ENCODE measurements at regions not wholly inside any gene's neighbourhood (a gene's known extent, or its start where the extent isn't known, plus 50 kb on each side); places are given as distances from the start of the nearest gene placed in this dataset.

- Histone ChIP-seq H3K27me3 (ENCODE audit: control insufficient read depth in 1 of 2, insufficient read depth in 2 of 2, low read length in 2 of 2) (peaks cover 0 to 19% of the 10 kb centered on the region in 2 donors), H3K4me1 (ENCODE audit: control insufficient read depth, insufficient read depth, low read length) (no peaks in the 10 kb centered on the region), H3K9ac (ENCODE audit: low read length in 2 of 2) (no peak overlapping the region)
These were observed 508.8 kb downstream of the MN1 start for GRCh38 chr22:27292542-27293299.

GRCh38 chr22:27293721-27294445 is 507.7 kb downstream of the MN1 start:
- Histone ChIP-seq H3K4me1 (ENCODE audit: control insufficient read depth, insufficient read depth, low read length) (no peaks in the 10 kb centered on the region), H3K36me3 (ENCODE audit: control insufficient read depth in 2 of 2, insufficient read depth in 2 of 2, low read length in 2 of 2) (no peaks in the 10 kb centered on the region), H3K9me3 (ENCODE audit: control insufficient read depth in 2 of 2, low read length in 2 of 2) (no peaks in the 10 kb centered on the region), H3K4me3 (ENCODE audit: low read length in 2 of 2) (no peak overlapping the region), H3K9ac (ENCODE audit: low read length in 2 of 2) (no peak overlapping the region), H3K27me3 (ENCODE audit: control insufficient read depth in 1 of 2, insufficient read depth in 2 of 2, low read length in 2 of 2) (peaks cover 0 to 19% of the 10 kb centered on the region in 2 donors), H3K27ac (ENCODE audit: low read length) (no peak overlapping the region)

More at GRCh38 chr22:27292542-27293299, 508.8 kb downstream of the MN1 start:
- Histone ChIP-seq H3K4me3 (ENCODE audit: low read length in 2 of 2) (no peak overlapping the region), H3K36me3 (ENCODE audit: control insufficient read depth in 2 of 2, insufficient read depth in 2 of 2, low read length in 2 of 2) (no peaks in the 10 kb centered on the region), H3K9me3 (ENCODE audit: control insufficient read depth in 2 of 2, low read length in 2 of 2) (no peaks in the 10 kb centered on the region), H3K27ac (ENCODE audit: low read length) (no peak overlapping the region)

- Histone ChIP-seq H3K4me1 (ENCODE audit: control insufficient read depth, insufficient read depth, low read length) (peaks cover 6% of the 10 kb centered on the region), H3K36me3 (ENCODE audit: control insufficient read depth in 2 of 2, insufficient read depth in 2 of 2, low read length in 2 of 2) (no peaks in the 10 kb centered on the region), H3K9ac (ENCODE audit: low read length in 2 of 2) (no peak overlapping the region), H3K27me3 (ENCODE audit: control insufficient read depth in 1 of 2, insufficient read depth in 2 of 2, low read length in 2 of 2) (peaks cover 0 to 17% of the 10 kb centered on the region in 2 donors), H3K4me3 (ENCODE audit: low read length in 2 of 2) (no peak overlapping the region), H3K27ac (ENCODE audit: low read length) (no peak overlapping the region), H3K9me3 (ENCODE audit: control insufficient read depth in 2 of 2, low read length in 2 of 2) (no peaks in the 10 kb centered on the region)
These were observed 506.5 kb downstream of the MN1 start for GRCh38 chr22:27295040-27295439.

- H3K27ac ChIP-seq (ENCODE audit: low read length): no peak overlapping the region
- no peaks in the 10 kb centered on the region for H3K36me3 ChIP-seq (ENCODE audit: control insufficient read depth in 2 of 2, insufficient read depth in 2 of 2, low read length in 2 of 2)
- no peak overlapping the region for H3K4me3 ChIP-seq (ENCODE audit: low read length in 2 of 2)
- no peaks in the 10 kb centered on the region for H3K9me3 ChIP-seq (ENCODE audit: control insufficient read depth in 2 of 2, low read length in 2 of 2)
- peaks cover 0 to 17% of the 10 kb centered on the region in 2 donors for H3K27me3 ChIP-seq (ENCODE audit: control insufficient read depth in 1 of 2, insufficient read depth in 2 of 2, low read length in 2 of 2)
- no peak overlapping the region for H3K9ac ChIP-seq (ENCODE audit: low read length in 2 of 2)
- H3K4me1 ChIP-seq (ENCODE audit: control insufficient read depth, insufficient read depth, low read length): peaks cover 6% of the 10 kb centered on the region
These were observed 506.0 kb downstream of the MN1 start for GRCh38 chr22:27295605-27296004.

- Histone ChIP-seq H3K9ac (ENCODE audit: low read length in 2 of 2) (no peak overlapping the region), H3K4me1 (ENCODE audit: control insufficient read depth, insufficient read depth, low read length) (peaks cover 6% of the 10 kb centered on the region), H3K27ac (ENCODE audit: low read length) (no peak overlapping the region), H3K36me3 (ENCODE audit: control insufficient read depth in 2 of 2, insufficient read depth in 2 of 2, low read length in 2 of 2) (no peaks in the 10 kb centered on the region), H3K27me3 (ENCODE audit: control insufficient read depth in 1 of 2, insufficient read depth in 2 of 2, low read length in 2 of 2) (peaks cover 0 to 17% of the 10 kb centered on the region in 2 donors), H3K4me3 (ENCODE audit: low read length in 2 of 2) (no peak overlapping the region), H3K9me3 (ENCODE audit: control insufficient read depth in 2 of 2, low read length in 2 of 2) (no peaks in the 10 kb centered on the region)
These were observed 505.4 kb downstream of the MN1 start for GRCh38 chr22:27296091-27296675.

- H3K9me3 ChIP-seq (ENCODE audit: control insufficient read depth in 2 of 2, low read length in 2 of 2): no peaks in the 10 kb centered on the region
- H3K36me3 ChIP-seq (ENCODE audit: control insufficient read depth in 2 of 2, insufficient read depth in 2 of 2, low read length in 2 of 2): no peaks in the 10 kb centered on the region
- H3K27me3 ChIP-seq (ENCODE audit: control insufficient read depth in 1 of 2, insufficient read depth in 2 of 2, low read length in 2 of 2): peaks cover 0 to 15% of the 10 kb centered on the region in 2 donors
- no peak overlapping the region for H3K4me3 ChIP-seq (ENCODE audit: low read length in 2 of 2)
- no peak overlapping the region for H3K9ac ChIP-seq (ENCODE audit: low read length in 2 of 2)
- H3K27ac ChIP-seq (ENCODE audit: low read length): no peak overlapping the region
- H3K4me1 ChIP-seq (ENCODE audit: control insufficient read depth, insufficient read depth, low read length): peaks cover 6% of the 10 kb centered on the region
These were observed 504.4 kb downstream of the MN1 start for GRCh38 chr22:27297125-27297524.

- no peaks in the 10 kb centered on the region for H3K36me3 ChIP-seq (ENCODE audit: control insufficient read depth in 2 of 2, insufficient read depth in 2 of 2, low read length in 2 of 2)
- no peaks in the 10 kb centered on the region for H3K9me3 ChIP-seq (ENCODE audit: control insufficient read depth in 2 of 2, low read length in 2 of 2)
- no peak overlapping the region for H3K4me3 ChIP-seq (ENCODE audit: low read length in 2 of 2)
- peaks cover 6% of the 10 kb centered on the region for H3K4me1 ChIP-seq (ENCODE audit: control insufficient read depth, insufficient read depth, low read length)
- H3K9ac ChIP-seq (ENCODE audit: low read length in 2 of 2): no peak overlapping the region
- no peak overlapping the region for H3K27ac ChIP-seq (ENCODE audit: low read length)
- peaks cover 0 to 17% of the 10 kb centered on the region in 2 donors for H3K27me3 ChIP-seq (ENCODE audit: control insufficient read depth in 1 of 2, insufficient read depth in 2 of 2, low read length in 2 of 2)
These were observed 503.2 kb downstream of the MN1 start for GRCh38 chr22:27298332-27298731.

GRCh38 chr22:27298742-27299141 is 502.8 kb downstream of the MN1 start:
- Histone ChIP-seq H3K9me3 (ENCODE audit: control insufficient read depth in 2 of 2, low read length in 2 of 2) (no peaks in the 10 kb centered on the region), H3K27me3 (ENCODE audit: control insufficient read depth in 1 of 2, insufficient read depth in 2 of 2, low read length in 2 of 2) (peaks cover 0 to 17% of the 10 kb centered on the region in 2 donors), H3K36me3 (ENCODE audit: control insufficient read depth in 2 of 2, insufficient read depth in 2 of 2, low read length in 2 of 2) (no peaks in the 10 kb centered on the region), H3K4me3 (ENCODE audit: low read length in 2 of 2) (peak overlapping the region in 1 of 2 donors; percentile 8), H3K9ac (ENCODE audit: low read length in 2 of 2) (no peak overlapping the region), H3K4me1 (ENCODE audit: control insufficient read depth, insufficient read depth, low read length) (peaks cover 6% of the 10 kb centered on the region), H3K27ac (ENCODE audit: low read length) (no peak overlapping the region)

GRCh38 chr22:27299181-27300085 is 502.1 kb downstream of the MN1 start:
- H3K4me3 ChIP-seq (ENCODE audit: low read length in 2 of 2): peak overlapping the region in 1 of 2 donors; percentile 8
- H3K36me3 ChIP-seq (ENCODE audit: control insufficient read depth in 2 of 2, insufficient read depth in 2 of 2, low read length in 2 of 2): no peaks in the 10 kb centered on the region
- peaks cover 0 to 17% of the 10 kb centered on the region in 2 donors for H3K27me3 ChIP-seq (ENCODE audit: control insufficient read depth in 1 of 2, insufficient read depth in 2 of 2, low read length in 2 of 2)
- H3K27ac ChIP-seq (ENCODE audit: low read length): peak overlapping the region; percentile 18
- H3K9ac ChIP-seq (ENCODE audit: low read length in 2 of 2): no peak overlapping the region
- no peaks in the 10 kb centered on the region for H3K9me3 ChIP-seq (ENCODE audit: control insufficient read depth in 2 of 2, low read length in 2 of 2)
- peaks cover 6% of the 10 kb centered on the region for H3K4me1 ChIP-seq (ENCODE audit: control insufficient read depth, insufficient read depth, low read length)

All from stomach smooth muscle (tissue), 2 donors.